Muscle of back (tissue), 3 donors: ENCODE measurements at regions not wholly inside any gene's neighbourhood (a gene's known extent, or its start where the extent isn't known, plus 50 kb on each side); places are given as distances from the start of the nearest gene placed in this dataset.
A peak's percentile ranks its signal among the peaks of the same experiment; 100 is the strongest.

Experiments
- DNase-seq, 3 donors: peaks; one replicate each; pipeline versions ENCODE4 v3.0.0 to v3.0.0-alpha.2; 2013

DNA sequence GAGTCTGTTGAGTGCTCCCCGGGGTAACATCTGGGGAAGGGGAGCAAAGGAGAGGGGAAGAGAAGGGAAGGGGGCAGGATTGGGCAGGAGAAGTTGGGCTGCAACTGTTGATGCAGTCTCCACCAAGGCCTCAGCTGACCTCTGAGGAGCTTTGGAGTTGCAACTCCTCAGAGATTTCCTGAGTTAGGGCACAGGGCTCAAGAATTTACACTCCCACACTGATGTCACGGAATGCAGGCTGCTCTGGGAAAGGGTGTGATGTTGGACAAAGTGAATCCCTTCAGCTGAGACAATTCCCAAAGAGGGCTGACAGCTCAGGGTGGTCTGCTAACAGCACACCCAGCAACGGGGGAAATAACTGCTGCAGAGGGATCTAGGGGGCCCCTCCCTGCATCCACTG lies 295.6 kb downstream of the PCNX1 start:
- DNase-seq = no peak

DNA sequence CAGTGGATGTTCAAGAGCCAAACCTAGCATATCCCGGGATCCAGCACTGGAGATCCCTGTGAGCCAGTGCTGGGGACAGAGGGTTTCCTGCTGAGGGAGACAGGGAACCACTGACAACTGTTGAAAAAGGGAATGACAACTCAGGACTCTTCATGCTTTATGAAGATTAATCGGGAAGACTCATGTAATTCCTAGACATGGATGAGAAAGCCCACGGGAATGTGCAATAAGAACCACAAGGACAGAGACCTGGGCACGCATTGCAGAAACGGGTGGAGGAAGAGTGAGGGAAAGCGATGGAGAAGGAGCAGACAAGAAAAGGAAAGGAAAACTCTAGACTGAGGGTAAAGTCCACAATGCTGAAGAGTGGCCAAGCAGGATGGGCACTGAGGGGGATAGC lies 296.0 kb downstream of the PCNX1 start:
- DNase-seq = peak in 1 of 3 donors; percentile 43

DNA sequence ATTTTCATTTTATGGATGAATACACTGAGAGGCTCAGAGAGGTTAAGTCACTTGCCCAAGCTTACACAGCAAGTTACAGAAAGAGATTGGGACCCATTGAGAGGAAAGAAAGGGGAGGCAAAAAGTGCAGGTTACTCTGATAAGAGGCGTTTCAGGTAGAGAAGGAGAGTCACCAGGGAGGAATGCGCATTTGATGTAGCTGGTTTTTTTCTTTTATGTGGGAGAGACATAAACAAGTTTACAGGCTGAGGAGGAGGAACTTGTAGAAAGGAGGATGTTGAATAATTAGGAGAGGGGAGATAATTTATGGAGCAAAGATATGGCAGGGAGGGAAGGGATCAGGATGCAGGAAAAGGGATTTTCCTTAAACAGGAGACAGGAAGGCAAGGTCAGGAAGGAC lies 297.0 kb downstream of the PCNX1 start:
- DNase-seq = no peak

DNA sequence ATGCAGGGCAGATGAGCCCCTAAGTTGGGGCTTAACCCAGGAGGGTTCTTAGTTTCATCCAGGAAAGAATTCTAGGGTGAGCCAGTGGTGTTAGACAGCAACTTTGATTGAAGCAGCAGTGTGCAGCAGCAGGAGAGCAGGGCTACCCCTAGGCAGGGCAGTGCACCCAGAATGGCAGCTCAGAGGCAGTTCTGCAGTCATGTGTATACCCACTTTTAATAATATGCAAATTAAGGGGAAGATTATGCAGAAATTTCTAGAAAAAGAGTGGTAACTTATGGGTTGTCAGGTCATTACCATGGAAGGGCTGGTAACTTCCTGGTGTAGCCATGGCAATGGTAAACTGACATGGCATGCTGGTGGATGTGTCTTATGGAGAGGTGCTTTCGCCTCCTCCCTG lies 297.5 kb downstream of the PCNX1 start:
- no peak for DNase-seq

DNA sequence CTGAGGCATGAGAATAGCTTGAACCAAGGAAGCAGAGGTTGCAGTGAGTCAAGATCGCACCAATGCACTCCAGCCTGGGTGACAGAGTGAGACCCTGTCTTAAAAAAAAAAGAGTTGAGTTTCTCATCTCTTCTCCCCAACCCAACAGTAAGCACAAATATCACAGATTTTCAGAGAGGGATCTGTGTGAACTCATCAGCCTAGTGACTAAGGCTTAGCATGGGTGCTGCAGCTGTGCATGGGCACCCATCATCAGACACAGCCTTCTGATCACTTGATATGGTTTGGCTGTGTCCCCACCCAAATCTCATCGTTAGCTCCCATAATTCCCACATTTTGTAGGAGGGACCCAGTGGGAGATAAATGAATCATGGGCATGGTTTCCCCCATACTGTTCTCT lies 298.9 kb downstream of the PCNX1 start:
- DNase-seq = no peak

DNA sequence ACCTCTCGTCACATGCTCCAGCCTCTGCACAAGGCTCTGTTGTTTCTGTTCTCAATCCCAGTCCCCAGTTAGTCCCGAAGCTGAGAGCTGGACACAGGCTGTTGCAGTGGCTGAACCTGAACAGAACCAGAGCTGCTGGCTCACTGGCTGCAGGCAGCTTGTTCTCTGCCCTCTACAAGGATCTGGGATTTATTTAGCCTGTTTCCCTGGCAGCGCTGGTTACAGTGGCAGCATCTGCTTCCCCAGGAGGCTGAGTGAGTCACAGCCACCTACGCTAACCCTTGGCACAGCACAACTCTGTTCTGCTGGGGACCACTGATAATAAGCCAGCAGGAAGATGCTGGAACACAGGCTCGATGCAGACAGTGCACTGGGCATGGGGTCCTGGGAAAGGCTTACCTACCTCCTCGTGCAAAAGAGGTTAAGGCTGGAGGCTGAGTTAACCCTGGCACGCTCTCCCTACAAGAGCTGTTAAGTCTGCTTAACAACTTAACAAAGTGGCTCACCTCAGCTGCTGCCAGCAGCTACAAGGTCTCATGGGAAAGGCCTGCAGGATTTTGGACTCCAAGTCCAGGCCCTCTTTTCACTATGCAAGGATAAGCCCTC lies 299.6 kb downstream of the PCNX1 start:
- DNase-seq = no peak

DNA sequence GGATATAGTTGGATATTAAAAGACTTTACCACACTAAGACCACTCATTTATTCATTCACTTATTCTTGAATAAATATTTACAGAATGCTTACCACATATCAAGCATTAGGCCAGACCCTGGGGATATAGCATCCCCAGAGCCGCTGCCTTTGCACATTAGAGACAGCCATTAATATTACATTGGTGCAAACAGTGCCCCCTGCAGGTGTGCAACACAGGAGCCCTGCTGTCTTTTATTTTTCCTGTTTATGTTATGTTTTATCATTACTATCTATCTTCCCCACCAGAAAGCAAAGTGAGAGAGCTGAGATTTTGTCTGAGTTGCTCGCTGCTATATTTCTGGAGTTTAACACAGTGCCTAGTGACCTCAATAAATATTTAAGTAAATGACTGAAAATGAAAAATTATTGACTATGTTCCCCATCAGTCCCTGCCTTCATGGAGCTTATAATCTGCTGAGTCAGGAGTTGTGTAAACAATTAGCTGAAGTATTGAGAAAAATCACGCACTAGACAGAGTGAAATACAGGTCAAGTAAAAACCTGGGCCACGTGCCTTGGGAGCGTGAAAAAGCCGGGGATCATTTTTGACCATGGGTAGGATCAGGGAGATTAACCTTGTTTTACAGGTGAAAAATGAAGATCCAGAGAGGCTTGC lies 301.6 kb downstream of the PCNX1 start:
- DNase-seq = no peak

DNA sequence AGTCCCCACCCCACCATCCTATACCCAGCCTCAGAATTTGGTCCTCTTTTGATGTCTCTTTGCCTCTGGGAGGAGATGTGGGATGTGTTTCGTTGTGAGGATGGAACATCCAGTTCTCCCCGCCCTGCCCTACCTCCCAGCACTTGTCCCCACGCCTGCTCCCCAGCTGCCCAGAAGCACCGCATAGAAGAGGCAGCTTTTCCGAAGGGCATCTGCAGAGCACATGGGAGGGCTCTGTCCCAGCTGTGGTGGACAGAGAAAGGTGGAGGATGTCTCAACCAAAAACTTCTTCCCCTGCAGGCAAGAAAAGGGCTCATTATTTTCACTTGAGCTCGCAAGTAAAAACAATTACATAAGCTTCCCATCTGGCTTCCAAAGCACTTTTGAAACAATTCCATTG lies 302.6 kb downstream of the PCNX1 start:
- no peak for DNase-seq

DNA sequence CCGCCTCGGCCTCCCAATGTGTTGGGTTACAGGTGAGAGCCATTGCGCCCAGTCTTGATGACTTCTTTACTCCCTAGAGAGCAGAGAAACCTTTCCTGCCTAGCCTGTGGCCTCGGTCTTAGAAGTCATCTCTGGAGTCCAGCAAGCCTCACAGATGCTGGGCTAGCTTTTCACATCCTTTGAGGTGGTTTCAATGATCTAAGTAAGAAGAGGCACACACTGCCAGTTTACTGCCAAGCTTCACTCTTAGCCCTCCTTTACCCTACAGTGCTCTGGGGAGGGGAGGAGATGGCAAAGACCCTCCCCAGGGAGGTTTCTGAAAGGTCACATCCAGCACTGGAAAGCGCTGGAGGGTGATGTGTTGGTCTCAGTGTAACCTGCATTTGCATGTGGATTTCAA lies 304.8 kb downstream of the PCNX1 start:
- DNase-seq = no peak

DNA sequence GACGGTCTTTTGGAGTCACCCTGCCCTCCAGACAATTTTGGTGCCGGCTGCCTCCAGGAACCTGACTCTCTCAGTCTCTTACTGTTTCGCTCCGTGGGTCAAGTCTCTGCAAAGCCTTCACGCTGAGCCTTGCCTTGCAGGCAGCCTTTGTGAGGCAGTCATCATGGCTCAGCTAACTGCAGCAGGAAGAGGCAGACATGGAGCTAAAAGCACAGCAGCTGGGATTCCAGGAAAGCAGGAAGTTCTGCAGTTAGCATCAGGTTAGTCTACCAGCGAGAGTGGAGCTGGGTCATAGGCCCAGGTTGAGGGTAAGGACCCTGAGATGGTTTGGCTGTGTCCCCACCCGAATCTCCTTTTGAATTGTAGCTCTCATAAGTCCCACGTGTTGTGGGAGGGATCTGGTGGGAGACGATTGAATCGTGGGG lies 305.4 kb downstream of the PCNX1 start:
- DNase-seq = peak in 1 of 3 donors; percentile 22

DNA sequence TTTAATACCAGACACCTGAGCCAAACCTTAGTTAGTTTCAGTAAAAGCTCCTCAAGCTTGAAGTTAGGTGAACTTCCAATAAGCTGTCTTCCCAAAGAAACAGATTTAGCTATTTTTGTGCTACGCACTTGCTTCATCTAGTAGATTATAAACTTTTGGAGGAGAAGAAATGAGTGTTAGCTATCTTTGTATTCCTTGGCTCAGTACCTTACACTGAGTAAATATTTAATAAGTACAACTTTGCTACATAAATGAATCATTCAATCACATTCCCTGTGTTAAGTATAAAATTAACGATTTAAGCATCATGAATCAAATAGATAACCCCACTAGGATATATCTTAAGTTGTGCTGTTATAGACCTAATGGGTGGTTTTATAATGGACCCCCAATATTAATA lies 307.0 kb downstream of the PCNX1 start:
- no peak for DNase-seq

DNA sequence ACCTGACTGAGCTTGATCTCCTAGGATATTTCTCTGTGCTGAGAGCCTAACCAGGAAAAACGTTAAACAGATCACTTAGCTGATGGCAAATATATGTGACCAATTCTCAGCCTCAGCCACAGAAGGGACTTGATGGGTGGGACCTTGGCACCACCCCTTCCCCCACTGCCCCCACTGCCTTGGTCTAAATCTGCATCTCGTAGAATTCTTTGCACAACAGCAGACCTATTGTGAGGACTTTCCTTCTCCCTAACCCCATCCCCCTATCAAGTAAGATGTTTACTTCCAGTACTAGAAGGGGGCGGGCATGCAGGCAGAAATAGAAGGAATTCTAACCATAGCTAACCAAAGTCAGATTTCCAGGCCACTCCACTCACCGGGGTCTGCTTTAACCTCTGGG lies 313.2 kb downstream of the PCNX1 start:
- DNase-seq = no peak

DNA sequence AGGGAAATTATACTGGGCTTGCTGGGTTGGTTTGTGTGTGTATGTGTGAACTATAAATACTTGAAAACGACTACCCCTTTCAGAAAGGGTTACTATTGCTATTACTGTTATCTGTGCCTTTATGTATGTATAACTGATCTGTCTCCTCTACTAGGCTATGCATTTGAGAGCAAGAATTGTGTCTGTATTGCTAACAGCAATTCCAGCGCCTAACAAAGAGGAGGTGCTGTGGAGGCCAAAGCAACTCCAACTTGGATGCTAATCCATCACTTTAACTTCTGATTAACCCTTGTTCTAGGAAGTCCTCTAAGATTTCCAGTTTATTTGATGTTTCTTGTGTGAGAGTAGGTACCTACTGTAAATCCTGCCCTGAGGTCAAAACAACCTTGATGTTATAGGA lies 313.9 kb downstream of the PCNX1 start:
- no peak for DNase-seq

DNA sequence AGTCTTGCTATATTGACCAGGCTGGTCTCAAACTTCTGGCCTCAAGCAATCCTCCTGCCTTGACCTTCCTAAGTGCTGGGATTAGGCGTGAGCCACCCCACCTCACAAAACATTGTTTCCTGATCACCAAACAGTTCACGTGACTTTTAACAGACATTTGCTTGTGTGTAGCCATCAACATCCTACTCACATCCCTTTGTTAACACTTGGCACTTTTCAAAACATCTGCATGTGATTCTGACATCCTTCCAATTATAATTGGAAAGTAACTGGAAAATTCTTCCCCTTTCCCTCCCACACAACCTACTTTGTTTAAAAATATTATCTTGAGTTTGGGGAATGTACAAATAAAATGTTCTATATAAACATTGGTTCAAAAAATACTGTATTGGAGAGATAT lies 317.9 kb downstream of the PCNX1 start:
- DNase-seq = peak in 1 of 3 donors; percentile 56

DNA sequence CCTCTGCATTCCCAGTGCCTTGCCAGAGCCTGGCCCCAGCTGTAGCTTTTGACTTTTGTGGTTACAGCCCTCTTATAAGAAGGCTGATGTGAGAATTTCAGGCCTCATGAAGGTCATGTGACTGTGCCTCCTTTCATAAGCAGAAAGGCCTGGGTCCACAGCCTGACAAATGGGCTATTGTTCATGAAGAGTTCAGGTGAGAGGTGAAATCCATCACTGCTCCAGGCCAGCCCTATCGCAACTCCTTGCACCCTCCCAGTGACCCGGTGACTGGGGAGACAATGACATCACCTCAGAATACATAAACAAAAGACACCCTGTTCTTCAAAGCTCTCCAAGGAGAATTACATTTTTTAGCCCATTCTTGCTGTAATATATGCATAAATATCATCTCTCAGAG lies 321.5 kb downstream of the PCNX1 start:
- no peak for DNase-seq

DNA sequence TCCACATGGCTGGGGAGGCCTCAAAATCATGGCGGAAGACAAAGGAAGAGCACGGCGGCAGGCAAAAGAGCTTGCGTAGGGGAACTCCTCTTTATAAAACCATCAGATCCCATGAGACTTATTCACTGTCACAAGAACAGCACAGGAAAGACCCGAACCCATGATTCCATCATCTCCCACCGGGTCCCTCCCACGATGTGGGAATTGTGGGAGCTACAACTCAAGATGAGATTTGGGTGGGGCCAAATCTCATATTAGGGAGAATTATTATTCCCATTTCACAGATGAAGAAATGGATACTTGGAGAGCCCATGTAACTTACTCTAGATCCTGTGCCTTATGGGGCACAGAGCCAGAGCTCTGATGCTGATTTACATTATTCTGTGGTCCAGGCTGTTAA lies 322.6 kb downstream of the PCNX1 start:
- no peak for DNase-seq

DNA sequence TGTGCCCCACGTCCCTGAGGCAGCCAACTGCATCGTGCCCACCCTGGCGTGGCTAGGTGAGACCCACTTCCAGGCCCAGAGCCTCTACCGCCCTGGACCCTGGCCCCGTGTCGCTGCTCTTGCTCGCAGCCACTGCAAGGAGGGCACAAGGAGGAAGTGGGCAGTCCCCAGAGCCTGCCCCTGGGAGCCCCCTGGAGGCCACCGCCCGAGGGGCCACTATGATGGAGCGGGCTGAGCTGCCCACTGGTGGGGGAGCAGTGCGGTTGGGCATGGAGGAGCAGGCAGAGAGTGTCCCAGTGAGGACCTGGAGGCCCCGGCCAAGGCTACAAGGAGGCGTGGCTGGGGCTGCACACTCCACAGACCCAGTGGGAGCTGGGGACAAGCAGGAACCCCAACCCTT lies 323.6 kb downstream of the PCNX1 start:
- no peak for DNase-seq

DNA sequence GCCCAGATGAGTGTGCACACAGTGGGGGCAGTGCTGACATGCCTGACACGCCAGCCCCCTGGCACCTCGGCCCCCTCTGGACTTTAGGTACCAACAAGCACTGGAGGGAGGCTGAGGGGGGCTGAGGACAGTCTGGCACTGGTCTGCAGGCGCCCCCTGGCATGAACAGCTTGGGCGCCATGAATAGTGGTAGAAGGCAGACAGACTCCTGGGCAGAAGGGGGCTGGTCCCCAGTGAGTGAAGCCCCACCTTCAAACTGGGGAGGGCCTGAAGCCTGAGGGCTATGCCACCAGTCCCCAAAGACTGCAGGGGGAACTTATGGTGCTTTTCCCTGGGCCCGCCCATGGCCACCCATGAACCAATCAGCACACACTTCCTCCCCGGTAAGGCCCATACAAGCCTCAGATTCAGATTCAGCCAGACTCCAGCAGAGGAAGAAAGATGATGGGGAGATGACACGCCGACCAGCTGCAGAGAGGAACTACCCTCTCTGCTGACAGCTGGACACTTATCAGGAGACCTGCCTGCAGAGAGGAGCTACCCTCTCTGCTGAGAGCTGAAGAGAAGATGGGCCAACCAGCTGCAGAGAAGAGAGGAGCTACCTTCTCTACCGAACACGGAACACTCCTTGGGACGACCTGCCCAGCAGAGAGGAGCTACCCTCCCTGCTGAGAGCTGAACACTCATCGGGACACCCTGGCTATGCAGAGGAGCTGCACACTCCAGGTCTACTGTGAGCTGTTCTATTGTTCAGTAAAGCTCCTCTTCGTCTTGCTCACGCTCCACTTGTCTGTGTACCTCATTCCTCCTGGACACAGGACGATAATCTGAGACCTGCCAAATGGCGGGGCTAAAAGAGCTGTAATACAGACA lies 324.5 kb downstream of the PCNX1 start:
- DNase-seq = no peak

DNA sequence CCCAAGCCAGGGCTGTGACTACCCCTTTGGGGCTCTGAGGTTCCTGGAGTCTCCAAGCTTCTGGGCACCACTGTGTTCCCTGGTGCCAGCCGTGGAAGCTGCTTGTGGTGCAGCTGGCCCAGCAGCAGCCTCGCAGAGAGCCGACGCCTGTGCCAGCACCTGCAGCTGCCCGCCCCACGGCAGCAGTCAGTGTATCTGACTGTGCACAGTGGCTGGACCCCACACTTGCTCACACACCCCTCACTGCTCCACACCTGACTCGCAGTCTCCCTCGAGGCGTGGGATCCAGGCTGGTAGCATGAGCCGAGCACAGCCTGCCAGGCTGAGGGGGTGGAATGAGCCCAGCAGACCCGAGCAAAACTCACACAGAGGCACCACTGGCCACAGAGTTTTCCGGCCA lies 325.2 kb downstream of the PCNX1 start:
- DNase-seq = no peak

DNA sequence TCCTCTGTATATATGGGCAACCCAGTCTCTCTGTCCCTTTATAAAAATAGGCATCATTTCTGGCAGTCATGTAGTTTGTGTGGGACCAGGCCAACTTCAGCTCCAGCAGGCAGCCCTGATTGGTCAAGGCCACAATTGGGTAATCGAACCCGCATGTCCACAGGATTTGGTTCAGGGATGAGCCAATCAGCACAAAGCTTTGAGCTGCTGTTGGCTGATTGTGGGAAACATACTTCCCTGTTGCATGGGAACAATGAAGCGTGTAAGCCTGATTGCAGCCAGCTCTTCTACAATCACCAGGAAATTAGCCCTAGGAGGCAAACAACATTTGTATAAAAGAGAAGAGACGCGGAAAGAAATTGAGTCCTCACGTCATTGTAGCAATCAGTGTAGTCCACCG lies 328.6 kb downstream of the PCNX1 start:
- DNase-seq = peak in 1 of 3 donors; percentile 26

DNA sequence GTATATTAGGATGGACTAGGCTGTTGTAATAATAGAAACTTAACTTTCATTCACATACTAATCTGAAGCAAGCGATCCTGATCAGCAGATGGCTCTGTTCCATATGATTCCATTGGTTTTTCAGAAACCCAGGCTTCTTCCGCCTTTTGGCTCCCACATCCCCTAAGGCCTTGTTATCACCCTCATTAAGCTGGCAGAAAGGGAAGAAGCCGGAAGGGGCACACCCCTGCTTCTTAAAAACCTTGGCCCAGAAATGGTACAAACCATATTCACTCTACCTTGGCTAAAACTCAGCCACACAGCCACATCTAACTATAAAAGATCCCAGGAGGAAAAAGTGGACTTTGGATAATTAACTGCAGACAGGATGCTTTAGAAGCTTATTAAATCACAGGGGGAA lies 329.2 kb downstream of the PCNX1 start:
- peak in 1 of 3 donors; percentile 31 for DNase-seq

DNA sequence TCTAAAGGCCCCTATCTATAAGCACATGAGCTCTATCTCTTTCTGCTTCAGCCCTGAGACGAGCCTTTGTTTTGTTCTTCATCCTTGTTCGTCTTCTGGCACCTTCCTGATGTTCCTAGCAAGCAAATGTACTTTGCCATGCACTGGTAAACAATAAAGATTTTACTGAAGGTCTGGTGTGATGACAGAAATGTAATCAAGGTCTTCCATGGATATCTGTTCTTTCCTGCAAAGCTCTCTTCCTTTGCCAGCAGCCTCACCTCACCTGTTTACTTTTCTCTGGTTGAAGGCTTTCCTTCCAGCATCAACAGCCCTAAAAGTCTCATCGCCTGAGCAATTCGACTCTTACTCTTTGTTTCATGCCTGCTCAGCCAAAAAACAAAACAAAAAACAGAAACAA lies 330.3 kb downstream of the PCNX1 start:
- no peak for DNase-seq

DNA sequence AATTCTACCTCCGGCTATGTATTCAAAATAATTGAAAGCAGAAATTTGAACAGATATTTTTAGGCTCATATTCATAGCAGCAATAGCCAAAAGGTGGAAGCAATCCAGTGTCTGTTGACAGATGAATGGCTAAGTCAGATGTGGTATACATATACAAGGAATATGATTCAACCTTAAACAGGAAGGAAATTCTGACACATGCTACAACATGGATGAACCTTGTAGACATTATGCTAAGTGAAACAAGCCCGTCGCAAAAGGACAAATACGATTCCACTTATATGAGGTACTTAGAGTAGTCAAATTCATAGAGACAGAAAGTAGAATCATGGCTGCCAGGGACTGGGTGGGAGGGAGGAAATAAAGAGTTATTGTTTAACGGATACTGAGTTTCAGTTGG lies 331.6 kb downstream of the PCNX1 start:
- DNase-seq = no peak
